ENCODE measurements at regions not wholly inside any gene's neighbourhood (a gene's known extent, or its start where the extent isn't known, plus 50 kb on each side); places are given as distances from the start of the nearest gene placed in this dataset.
"Not testable (repeated sequence)": the region's sequence is repeated elsewhere in the genome, so short reads cannot be mapped to it uniquely, and the experiment has no call there.

DNA sequence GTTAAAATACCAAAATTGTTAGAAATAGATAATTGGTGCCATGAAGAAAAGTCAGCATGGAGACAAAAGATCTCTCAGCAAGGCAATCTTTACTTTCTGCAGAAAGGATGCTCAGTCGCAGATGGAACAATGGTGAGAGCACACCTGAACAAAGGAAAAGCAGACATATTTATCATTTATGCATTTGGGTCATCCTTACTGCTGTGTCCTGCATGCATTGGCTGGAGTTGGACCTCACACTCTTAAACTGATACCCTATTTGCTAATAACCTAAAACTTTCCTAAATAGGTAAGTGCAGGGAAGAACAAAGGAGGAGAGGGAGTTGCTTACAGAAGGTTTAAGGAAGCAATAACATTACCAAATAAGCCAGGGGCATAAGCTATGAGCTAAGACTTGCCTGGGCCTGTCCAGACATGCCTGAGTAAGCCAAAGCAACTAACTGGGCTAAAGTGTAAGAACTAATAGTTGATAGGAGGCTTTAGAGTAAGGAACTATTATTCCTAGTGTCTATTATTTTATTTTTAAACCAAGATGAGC lies 96.1 kb upstream of the GPR6 start:
- TF ChIP-seq CTCF (IDR thresholded peaks at IDR 0.05); POLR2A (IDR thresholded peaks at IDR 0.05; ENCODE audit: low read depth): not testable (repeated sequence)
